ENCODE measurements at regions not wholly inside any gene's neighbourhood (a gene's known extent, or its start where the extent isn't known, plus 50 kb on each side); places are given as distances from the start of the nearest gene placed in this dataset.

DNA sequence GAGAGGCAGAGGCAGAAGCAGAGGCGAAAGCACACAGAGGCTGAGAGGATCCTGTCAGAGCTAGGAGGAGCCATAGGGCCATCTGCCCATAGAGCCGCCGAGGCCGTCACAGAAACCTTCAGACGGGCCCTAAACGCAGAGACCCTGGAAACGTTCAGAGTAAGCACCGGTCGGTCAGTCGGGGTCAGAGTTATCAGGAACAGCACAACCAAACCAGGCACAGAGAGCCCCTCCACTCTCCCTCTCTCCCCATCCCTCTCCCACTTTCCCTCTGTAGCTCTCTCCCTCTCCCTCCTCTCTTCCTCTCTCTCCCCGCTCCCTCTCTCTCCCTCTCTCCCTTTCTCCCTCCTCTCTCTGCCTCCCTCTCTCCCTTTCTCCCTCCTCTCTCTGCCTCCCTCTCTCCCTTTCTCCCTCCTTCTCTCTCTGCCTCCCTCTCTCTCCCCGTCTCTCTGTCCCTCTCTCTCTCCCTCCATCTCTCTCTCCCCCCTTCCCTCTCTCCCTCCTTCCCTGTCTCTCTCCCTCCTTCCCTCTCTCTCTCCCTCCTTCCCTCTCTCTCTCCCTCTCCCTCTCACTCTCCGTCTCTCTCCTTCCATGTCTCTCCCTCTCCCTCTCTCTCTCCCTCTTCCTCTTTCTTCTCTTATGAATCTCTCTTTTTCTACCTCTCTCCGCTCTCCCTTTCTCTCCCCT, 138.9 kb downstream of the C16orf95 start:
- DNase-seq (ENCODE audit: low spot score in 2 of 2) (no peak), ATAC-seq (no peak)
- Mint-ChIP-seq H3K36me3 (no peaks in the 10 kb centered on the region), H3K27ac (no peak overlapping the region), H3K9me3 (no peaks in the 10 kb centered on the region)

DNA sequence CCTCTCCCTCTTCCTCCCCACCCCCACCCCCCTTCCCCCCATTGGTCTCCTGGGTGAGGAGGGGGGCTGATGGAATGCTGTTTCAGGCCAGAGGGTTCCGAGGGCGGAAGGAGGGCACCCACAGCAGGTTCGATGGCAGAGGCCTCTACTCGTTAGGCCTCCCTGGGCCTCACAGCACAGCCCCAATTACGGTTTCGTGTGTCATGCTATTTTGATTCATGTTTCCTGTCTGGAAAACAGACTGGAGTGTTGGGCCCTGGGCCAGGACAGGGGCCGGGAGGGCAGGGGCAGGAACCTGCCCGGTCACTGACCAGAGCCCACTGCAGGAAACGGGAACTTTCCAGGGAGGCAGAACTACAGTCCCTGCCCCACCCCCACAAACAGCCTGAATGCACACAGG, 138.2 kb downstream of the C16orf95 start:
- DNase-seq (ENCODE audit: low spot score in 2 of 2) (no peak), ATAC-seq (no peak)
- Mint-ChIP-seq H3K36me3 (no peaks in the 10 kb centered on the region), H3K9me3 (no peaks in the 10 kb centered on the region), H3K27ac (no peak overlapping the region)

DNA sequence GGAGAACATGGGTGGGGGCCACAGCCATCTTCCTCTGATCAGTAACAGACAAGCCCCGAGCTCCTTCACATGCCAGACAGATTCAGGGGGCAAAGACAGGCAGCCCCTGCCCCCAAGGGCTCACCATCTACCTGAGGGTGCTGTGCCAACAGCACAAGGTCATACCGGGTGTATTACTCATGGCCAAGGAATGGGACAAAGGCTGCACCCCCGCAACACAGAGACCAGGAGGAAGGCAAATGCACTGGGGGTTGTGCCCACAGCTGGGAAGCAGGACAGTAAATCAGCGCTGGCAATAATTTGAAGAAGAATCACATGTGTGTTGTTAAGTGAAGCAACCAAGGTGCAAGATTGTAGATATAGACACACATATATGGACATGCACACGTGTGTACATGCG, 137.1 kb downstream of the C16orf95 start:
- ATAC-seq (no peak), DNase-seq (ENCODE audit: low spot score in 2 of 2) (no peak)
- Mint-ChIP-seq H3K36me3 (no peaks in the 10 kb centered on the region), H3K9me3 (no peaks in the 10 kb centered on the region), H3K27ac (no peak overlapping the region)

DNA sequence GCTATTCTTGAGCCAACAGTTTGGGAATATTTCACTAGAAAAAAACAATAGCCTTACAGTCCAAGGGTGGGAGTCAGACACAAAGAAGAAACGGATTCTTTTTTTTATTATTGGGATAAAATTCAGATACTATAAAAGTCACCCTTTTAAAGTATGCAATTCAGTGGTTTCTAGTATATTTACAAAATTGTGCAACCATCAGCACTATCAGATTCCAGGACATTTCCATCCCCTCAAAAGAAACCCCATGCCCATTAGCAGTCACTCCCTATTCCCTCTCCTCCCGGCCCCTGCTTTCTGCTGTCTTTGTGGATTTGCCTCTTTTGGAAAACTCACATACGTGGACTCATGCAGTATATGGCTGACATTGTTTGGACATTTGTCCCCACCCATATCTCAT, 134.4 kb downstream of the C16orf95 start:
- Mint-ChIP-seq H3K9me3 (peaks cover 11% of the 10 kb centered on the region in 2 donors), H3K27ac (no peak overlapping the region), H3K36me3 (peaks cover 0 to 10% of the 10 kb centered on the region in 2 donors)
- ATAC-seq (no peak), DNase-seq (ENCODE audit: low spot score in 2 of 2) (no peak)

DNA sequence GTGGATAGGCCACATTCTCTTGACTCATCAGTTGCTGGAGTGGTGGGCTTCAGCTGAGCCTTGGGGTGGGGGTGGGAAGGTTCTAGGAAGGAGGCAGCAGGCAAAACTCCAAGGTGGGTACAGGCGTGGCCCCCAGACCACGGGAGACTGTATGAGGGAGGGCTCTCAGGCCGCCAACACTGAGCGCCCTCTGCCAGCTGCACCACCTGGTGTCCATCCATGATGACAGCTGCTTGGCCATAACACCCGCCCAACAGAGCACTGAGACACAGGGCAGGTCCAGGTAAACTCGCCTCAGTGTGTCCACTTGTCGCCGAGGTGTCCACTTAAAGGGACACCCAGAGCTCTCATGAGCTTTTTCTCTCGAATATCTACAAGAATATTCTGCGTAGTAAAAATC, 133.5 kb downstream of the C16orf95 start:
- ATAC-seq (no peak), DNase-seq (ENCODE audit: low spot score in 2 of 2) (no peak)
- Mint-ChIP-seq H3K36me3 (peaks cover 0 to 12% of the 10 kb centered on the region in 2 donors), H3K9me3 (peaks cover 13 to 16% of the 10 kb centered on the region in 2 donors), H3K27ac (no peak overlapping the region)

DNA sequence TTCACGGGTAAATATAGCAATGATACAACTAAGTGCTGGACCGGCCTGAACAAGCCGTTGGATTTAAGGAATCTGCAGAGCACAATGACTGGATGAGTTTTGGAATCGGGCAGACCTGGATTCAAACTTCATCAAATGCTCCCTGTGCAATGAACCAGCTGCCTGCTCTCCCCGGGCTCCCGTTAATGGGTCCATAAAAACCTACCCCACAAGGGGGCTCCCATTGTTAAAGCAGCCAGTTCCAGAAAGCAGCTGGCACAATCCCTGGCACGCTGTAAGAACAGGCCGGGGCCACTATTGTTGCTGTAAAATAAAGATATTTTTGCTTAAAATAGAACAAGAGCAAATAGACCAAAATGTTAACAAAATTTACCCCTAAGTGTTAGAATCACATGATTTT, 131.9 kb downstream of the C16orf95 start:
- ATAC-seq (no peak), DNase-seq (ENCODE audit: low spot score in 2 of 2) (no peak)
- peaks cover 0 to 12% of the 10 kb centered on the region in 2 donors for H3K36me3 Mint-ChIP-seq
- H3K9me3 Mint-ChIP-seq: peaks cover 13 to 16% of the 10 kb centered on the region in 2 donors
- H3K27ac Mint-ChIP-seq: no peak overlapping the region

DNA sequence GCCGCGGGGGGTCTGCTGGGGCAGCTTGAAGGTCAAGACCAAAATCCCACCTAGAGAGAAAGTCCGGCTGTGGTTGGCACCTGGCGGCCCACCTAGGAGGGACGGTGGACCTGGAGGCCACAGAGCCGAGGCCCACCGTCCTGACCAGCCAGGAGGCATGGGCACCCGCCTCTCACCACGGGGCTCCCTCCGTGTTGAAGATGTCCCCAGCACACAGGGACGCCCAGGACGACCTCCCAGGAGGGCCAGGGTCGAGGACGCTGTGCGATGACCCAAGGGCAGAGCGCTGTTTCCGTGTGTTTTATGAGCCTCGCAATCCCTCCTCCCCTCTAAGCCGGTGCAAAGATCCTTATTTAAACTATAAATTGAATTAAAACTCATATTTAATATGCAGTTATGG, 131.2 kb downstream of the C16orf95 start:
- peaks cover 0 to 12% of the 10 kb centered on the region in 2 donors for H3K36me3 Mint-ChIP-seq
- no peak overlapping the region for H3K27ac Mint-ChIP-seq
- ATAC-seq: no peak
- peaks cover 13 to 16% of the 10 kb centered on the region in 2 donors for H3K9me3 Mint-ChIP-seq
- no peak for DNase-seq (ENCODE audit: low spot score in 2 of 2)

DNA sequence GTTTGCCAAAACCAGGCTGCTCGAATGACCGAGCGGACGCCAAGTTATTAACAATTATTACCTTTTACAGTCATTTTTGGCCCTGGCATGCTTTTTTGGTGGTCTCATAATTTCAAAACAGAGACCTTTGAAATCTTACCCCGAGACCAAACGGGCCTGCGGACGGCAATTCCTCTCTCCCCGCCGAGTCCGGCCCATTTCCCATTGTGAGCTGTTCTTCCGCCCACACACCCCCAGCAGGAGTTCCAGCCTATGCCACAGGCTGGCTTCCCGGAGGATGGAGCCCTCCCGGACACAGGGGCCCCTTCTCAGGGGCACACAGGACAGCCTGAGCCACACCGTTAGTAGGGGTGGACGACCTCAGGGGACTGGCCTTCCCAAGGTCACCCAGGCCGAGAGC, 130.7 kb downstream of the C16orf95 start:
- ATAC-seq: no peak

DNA sequence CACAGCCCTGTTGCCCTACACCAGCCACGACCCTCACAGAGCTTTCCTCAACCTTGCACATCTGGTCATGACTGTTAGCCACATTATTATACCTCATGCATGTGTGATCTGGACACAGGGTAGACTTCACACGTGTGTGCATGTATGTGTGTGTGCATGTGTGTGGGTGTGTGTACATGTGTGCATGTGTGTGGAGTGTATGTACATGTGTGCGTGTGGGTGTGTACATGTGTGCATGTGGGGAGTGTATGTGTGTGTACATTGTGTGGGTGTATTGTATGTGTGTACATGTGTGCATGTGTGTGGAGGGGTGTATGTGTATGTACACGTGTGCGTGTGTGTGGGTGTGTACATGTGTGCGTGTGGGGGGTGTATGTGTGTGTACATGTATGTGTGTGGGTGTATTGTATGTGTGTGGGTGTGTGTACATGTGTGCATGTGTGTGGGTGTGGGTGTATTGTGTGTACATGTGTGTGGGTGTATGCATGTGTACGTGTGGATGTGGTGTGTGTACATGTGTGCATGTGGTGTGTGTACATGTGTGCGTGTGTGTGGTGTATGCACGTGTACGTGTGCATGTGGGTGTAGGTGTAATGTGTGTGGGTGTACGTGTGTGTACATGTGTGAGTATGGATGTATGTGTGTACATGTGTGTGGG, 130.2 kb downstream of the C16orf95 start:
- ATAC-seq: no peak
- H3K9me3 Mint-ChIP-seq: peaks cover 13 to 16% of the 10 kb centered on the region in 2 donors
- no peak for DNase-seq (ENCODE audit: low spot score in 2 of 2)
- H3K27ac Mint-ChIP-seq: no peak overlapping the region
- peaks cover 0 to 12% of the 10 kb centered on the region in 2 donors for H3K36me3 Mint-ChIP-seq

More for the DNA sequence above, 130.7 kb downstream of the C16orf95 start:
- DNase-seq (ENCODE audit: low spot score in 2 of 2): no peak
- H3K27ac Mint-ChIP-seq: no peak overlapping the region
- peaks cover 0 to 12% of the 10 kb centered on the region in 2 donors for H3K36me3 Mint-ChIP-seq
- peaks cover 13 to 16% of the 10 kb centered on the region in 2 donors for H3K9me3 Mint-ChIP-seq

DNA sequence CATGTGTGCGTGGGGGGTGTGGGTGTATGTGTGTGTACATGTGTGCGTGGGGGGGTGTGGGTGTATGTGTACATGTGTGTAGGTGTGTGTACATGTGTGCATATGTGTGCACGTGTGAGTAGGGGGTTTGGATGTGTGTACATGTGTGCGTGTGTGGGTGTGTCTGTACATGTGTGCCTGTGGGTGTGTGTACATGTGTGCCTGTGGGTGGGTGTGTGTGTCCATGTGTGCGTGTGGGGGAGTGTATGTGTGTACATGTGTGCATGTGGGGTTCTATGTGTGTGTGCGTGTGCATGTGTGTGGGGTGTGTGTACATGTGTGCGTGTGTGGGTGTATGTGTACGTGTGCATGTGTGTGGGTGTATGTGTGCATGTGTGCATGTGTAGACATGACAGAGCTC, 129.1 kb downstream of the C16orf95 start:
- Mint-ChIP-seq H3K36me3 (peaks cover 0 to 12% of the 10 kb centered on the region in 2 donors), H3K27ac (no peak overlapping the region), H3K9me3 (peaks cover 13 to 16% of the 10 kb centered on the region in 2 donors)
- ATAC-seq (no peak), DNase-seq (ENCODE audit: low spot score in 2 of 2) (no peak)

DNA sequence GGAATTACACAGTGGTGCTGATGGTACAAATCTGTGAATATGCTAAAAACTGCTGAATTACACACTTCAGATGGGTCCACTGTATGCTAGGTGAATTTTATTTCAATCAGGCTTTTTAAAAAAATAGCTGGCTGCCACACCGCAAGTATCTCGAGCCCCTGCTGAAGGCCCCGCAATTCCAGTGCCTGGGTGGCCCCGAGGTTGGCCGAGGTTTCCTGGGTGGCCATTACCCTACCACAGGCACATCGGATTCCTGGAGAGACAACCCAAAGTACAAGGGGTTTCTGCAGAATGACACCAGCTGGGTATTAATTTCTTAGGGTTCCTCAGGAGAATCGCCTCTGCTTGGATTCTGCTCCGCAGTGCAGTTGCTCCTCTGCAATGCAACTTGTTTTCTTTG, 127.8 kb downstream of the C16orf95 start:
- no peak for DNase-seq (ENCODE audit: low spot score in 2 of 2)
- H3K27ac Mint-ChIP-seq: no peak overlapping the region
- peaks cover 13 to 16% of the 10 kb centered on the region in 2 donors for H3K9me3 Mint-ChIP-seq
- no peak for ATAC-seq
- peaks cover 0 to 12% of the 10 kb centered on the region in 2 donors for H3K36me3 Mint-ChIP-seq

DNA sequence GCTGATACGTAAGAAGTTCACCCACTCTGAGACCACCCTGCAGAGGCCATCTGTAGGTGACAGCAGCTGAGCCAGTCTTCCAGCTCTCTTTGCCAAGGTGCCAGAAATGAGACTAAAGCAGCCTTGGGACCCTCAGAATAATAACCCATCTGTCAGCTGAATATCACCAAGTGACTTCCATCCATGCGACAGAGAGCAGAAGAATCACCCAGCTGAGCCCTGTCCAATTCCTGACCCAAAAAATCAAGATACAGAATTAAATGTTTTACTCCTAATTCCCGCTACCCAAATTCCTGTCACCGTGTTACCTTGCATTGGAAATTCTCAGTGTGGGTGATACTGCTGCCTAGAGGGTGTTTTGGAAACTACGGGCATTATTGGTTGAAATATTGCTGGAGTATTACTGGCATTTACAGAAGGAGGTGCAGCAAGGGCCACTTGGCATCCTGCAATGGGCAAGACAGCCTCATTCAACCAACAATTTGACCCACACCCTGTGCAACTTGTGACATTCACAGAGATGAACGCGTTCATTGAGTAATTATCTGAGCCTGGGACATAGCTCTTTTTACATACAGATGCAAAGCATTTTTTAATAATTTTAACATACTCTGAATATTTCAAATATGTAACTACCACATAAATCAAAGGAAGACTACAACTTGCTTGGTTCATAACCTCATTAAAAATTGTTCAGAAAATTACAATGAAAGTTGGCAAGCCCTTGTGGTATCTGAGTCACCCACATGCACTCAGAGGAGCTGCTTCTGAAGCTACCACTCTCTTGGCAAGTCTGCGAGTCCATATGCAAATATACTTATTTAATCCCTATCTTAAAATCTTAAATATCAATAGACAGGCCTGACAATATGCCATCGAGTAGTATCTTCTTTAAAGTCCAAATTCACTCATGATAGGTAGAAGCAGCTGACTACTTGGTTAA, 126.6 kb downstream of the C16orf95 start:
- Mint-ChIP-seq H3K36me3 (peaks cover 0 to 12% of the 10 kb centered on the region in 2 donors), H3K9me3 (peaks cover 13 to 16% of the 10 kb centered on the region in 2 donors), H3K27ac (no peak overlapping the region)
- DNase-seq (ENCODE audit: low spot score in 2 of 2) (no peak), ATAC-seq (no peak)

DNA sequence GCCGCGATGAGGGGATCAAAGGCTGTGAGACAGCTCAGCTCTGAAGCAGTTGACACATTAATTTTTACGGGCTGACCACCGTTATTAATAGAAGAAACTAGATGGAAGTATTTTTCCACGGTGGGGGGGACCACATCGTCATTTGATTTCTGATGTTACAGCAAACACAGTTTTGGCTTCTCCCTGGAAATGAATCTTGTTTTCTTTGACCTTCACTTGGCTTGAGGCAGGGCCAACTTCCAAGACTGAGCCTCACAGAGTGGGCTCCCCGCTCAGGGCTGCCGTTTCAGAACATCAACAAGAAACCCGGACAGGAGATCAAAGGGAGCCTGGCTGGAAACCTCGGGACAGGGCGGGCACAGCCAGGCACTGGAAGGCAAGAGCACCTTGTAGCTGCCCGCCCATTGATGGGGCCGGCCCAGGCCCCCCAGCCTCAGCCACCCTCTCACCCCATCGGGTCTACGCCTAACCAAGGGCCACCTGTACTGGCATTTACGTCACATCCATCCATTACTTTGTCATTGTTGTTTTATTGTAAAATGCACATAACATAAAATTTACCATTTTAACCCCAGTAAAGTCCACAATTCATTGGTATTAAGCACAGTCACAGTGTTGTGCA, 124.6 kb downstream of the C16orf95 start:
- DNase-seq (ENCODE audit: low spot score in 2 of 2) (no peak), ATAC-seq (no peak)
- peaks cover 0 to 3% of the 10 kb centered on the region in 2 donors for H3K36me3 Mint-ChIP-seq
- H3K27ac Mint-ChIP-seq: no peak overlapping the region
- peaks cover 5 to 7% of the 10 kb centered on the region in 2 donors for H3K9me3 Mint-ChIP-seq

DNA sequence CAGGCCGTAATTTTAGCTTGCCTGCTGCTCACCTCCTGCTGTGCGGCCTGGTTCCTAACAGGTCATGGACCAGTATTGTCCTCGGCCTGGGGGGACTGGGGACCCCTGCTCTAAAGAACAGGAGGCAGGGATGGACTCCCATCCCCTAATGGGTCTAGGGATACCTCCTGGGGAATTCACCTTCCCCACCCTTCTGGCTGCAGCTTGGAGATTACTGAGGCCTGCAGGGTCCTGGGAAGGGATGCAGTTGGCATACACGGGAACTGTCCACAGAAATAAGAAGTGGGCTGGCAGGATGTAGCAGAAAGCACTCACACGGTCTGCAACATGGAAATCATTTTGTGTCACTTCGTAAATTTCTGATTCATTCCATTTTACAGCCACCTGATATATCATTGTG, 123.0 kb downstream of the C16orf95 start:
- ATAC-seq (no peak), DNase-seq (ENCODE audit: low spot score in 2 of 2) (no peak)
- Mint-ChIP-seq H3K27ac (no peak overlapping the region), H3K9me3 (no peaks in the 10 kb centered on the region), H3K36me3 (no peaks in the 10 kb centered on the region)

DNA sequence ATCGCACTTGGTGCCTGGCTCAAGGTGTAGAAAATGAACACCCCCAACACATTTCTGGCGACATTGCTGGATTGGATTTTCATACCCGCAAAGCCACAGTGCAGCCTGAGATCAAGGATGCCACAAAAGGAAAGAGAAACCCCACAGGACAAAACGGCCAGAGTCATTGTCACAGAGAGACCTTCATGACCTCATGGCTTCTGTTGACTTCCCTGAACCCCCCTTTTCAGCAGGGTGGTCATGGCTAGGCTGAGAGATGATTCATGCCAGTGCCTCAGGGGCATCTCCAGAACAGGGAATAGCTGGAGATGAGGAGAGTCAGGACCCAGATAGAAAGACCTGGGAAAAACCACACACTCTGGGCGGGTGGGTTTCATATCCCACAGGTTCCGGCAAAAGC, 122.0 kb downstream of the C16orf95 start:
- DNase-seq (ENCODE audit: low spot score in 2 of 2): no peak
- H3K27ac Mint-ChIP-seq: no peak overlapping the region
- no peaks in the 10 kb centered on the region for H3K9me3 Mint-ChIP-seq
- ATAC-seq: no peak
- no peaks in the 10 kb centered on the region for H3K36me3 Mint-ChIP-seq

DNA sequence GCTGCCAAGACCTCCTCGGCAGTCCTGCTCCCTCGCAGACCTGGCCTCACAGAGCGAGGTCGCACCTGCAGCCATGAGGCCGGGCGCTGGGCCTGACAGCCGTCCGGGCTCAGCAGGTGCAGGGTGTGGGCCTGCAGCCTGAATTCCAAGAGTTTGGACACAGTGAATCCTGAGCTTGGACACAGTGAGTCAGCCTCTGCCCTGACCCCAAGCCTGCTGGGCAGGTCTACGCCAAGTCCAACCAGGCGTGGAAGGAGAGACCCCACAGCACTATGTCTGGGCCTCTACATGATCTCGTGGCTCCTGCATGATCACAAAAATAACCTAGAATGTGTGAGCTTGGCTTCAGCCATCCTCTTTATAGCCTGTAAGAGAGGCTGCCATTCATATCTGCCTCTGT, 121.0 kb downstream of the C16orf95 start:
- DNase-seq (ENCODE audit: low spot score in 2 of 2) (no peak), ATAC-seq (no peak)
- Mint-ChIP-seq H3K27ac (no peak overlapping the region), H3K36me3 (no peaks in the 10 kb centered on the region), H3K9me3 (no peaks in the 10 kb centered on the region)

DNA sequence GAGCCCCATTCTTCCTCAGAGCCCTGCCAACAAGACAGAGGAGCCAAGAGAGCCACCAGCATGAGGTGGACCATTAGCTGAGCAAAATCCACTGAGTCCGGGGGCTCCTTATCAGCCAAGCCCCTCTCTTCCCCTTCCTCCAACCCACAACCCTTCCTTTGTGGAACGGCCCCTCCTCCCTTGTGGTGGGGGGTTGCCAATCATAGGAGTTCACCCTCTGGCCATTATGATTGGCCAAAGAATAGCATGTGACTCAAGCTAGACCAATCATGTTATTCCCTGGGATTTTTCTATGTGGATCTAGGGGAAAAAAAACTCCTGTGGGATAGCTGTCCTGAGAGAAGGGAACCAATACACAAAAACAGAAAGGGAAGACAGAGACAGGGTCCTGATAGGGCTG, 120.5 kb downstream of the C16orf95 start:
- H3K9me3 Mint-ChIP-seq: no peaks in the 10 kb centered on the region
- no peak overlapping the region for H3K27ac Mint-ChIP-seq
- DNase-seq (ENCODE audit: low spot score in 2 of 2): no peak

More for the DNA sequence above, 120.5 kb downstream of the C16orf95 start:
- no peaks in the 10 kb centered on the region for H3K36me3 Mint-ChIP-seq
- no peak for ATAC-seq

Measured in activated naive CD4-positive, alpha-beta T cell treated with anti-CD3 and anti-CD28 coated beads, Interleukin-2, amount 50 U/mL, for 72 hours (primary cell).